BJ (cell line): ENCODE measurements at regions not wholly inside any gene's neighbourhood (a gene's known extent, or its start where the extent isn't known, plus 50 kb on each side); places are given as distances from the start of the nearest gene placed in this dataset.

Source experiments
- CTCF ChIA-PET: fragments of 350-600 bp; formaldehyde crosslinking; extraction: SDS; loops from one replicate; lab custom pipeline; 2021; ENCODE audit warnings: antibody characterized with exemption, inconsistent platforms; lab: Yijun Ruan, JAX
- POLR2A ChIA-PET: fragments of 300-600 bp; sonication (Branson Sonifier 250); formaldehyde crosslinking; extraction: SDS; loops from one replicate; lab custom pipeline; 2021; ENCODE audit warnings: antibody characterized with exemption; lab: Charles Lee
- DNase-seq: peaks from one replicate; pipeline ENCODE4 v3.0.0-alpha.2; 2011; ENCODE audit warnings: low read depth
- H3K27me3 ChIP-seq: 2 replicates; pipeline ENCODE4 v1.6.0; 2011; ENCODE audit warnings: low read length; ENCODE audit not compliant: control insufficient read depth, insufficient read depth
- H3K36me3 ChIP-seq: 2 replicates; pipeline ENCODE4 v1.5.1; 2011; ENCODE audit warnings: low read length; ENCODE audit not compliant: control insufficient read depth, insufficient read depth
- H3K4me3 ChIP-seq: 2 replicates; pipeline ENCODE4 v1.5.1; 2011; ENCODE audit warnings: low read depth, mild to moderate bottlenecking, control low read depth, low read length
- CTCF ChIP-seq: IDR thresholded peaks from 2 replicates; pipeline ENCODE4 v1.5.1; 2011; ENCODE audit warnings: low read depth, mild to moderate bottlenecking, control low read depth, inconsistent platforms, low read length, moderate library complexity; ENCODE audit not compliant: insufficient read depth

- H3K4me3 ChIP-seq = peak overlapping the region; percentile 29
- no peaks in the 10 kb centered on the region for H3K36me3 ChIP-seq
- CTCF ChIA-PET = interaction anchor here (0.9 to 1.8 kb wide), 4 partner anchors 87 to 250 kb away, joined by 3 to 11 read pairs (median 4); no protein-coding TSS in a partner anchor
- POLR2A ChIA-PET = interaction anchor here (0.6 kb wide), 1 partner anchor 210 kb away, joined by 3 read pairs; no protein-coding TSS in a partner anchor
- no peaks in the 10 kb centered on the region for H3K27me3 ChIP-seq
- peak; percentile 95 for DNase-seq
- TF ChIP-seq CTCF = no peak
These were observed 235.7 kb upstream of the ZNF217 start for GRCh38 chr20:53829255-53829723.

GRCh38 chr20:53828682-53829254 is 235.1 kb upstream of the ZNF217 start:
- H3K4me3 ChIP-seq = peak overlapping the region; percentile 29
- peak; percentile 89 for DNase-seq
- ChIA-PET CTCF (interaction anchor here (0.8 to 1.8 kb wide), 5 partner anchors 20 to 249 kb away, joined by 4 to 11 read pairs (median 5); no protein-coding TSS in a partner anchor), POLR2A (interaction anchor here (0.6 kb wide), 2 partner anchors 209 to 246 kb away, joined by 3 read pairs; no protein-coding TSS in a partner anchor)
- no peaks in the 10 kb centered on the region for H3K27me3 ChIP-seq
- H3K36me3 ChIP-seq = no peaks in the 10 kb centered on the region
- no peak for TF ChIP-seq CTCF

GRCh38 chr20:53828088-53828681 is 234.5 kb upstream of the ZNF217 start:
- CTCF ChIA-PET = interaction anchor here (0.8 to 1.8 kb wide), 6 partner anchors 19 to 248 kb away, joined by 3 to 11 read pairs (median 4); no protein-coding TSS in a partner anchor
- POLR2A ChIA-PET = interaction anchor here (0.6 kb wide), 1 partner anchor 245 kb away, joined by 3 read pairs; no protein-coding TSS in a partner anchor
- H3K27me3 ChIP-seq = no peaks in the 10 kb centered on the region

GRCh38 chr20:53827292-53828087 is 233.9 kb upstream of the ZNF217 start:
- DNase-seq = no peak
- H3K4me3 ChIP-seq = no peak overlapping the region
- H3K36me3 ChIP-seq = no peaks in the 10 kb centered on the region
- ChIA-PET POLR2A (no interaction called here), CTCF (interaction anchor here (0.8 to 1.8 kb wide), 5 partner anchors 18 to 248 kb away, joined by 3 to 11 read pairs (median 5); no protein-coding TSS in a partner anchor)
- no peak for TF ChIP-seq CTCF
- no peaks in the 10 kb centered on the region for H3K27me3 ChIP-seq

More at GRCh38 chr20:53828088-53828681, 234.5 kb upstream of the ZNF217 start:
- Histone ChIP-seq H3K36me3 (no peaks in the 10 kb centered on the region), H3K4me3 (no peak overlapping the region)
- no peak for TF ChIP-seq CTCF
- peak; percentile 83 for DNase-seq
